ENCODE measurements at regions not wholly inside any gene's neighbourhood (a gene's known extent, or its start where the extent isn't known, plus 50 kb on each side); places are given as distances from the start of the nearest gene placed in this dataset.
A peak's percentile ranks its signal among the peaks of the same experiment; 100 is the strongest.

GRCh38 chr5:60379907-60380306, 320.1 kb downstream of the DEPDC1B start:
- no peak overlapping the region for H3K27ac ChIP-seq (ENCODE audit: low read depth in 1 of 3, low read length in 2 of 3)

GRCh38 chr5:60377826-60378225, 322.1 kb downstream of the DEPDC1B start:
- no peaks in the 10 kb centered on the region for H3K36me3 ChIP-seq (ENCODE audit: control insufficient read depth in 3 of 3, insufficient read depth in 2 of 3, low read depth in 1 of 3, low read length in 3 of 3)

More at GRCh38 chr5:60379907-60380306, 320.1 kb downstream of the DEPDC1B start:
- Histone ChIP-seq H3K4me3 (ENCODE audit: low read depth in 1 of 3, low read length in 3 of 3) (no peak overlapping the region), H3K4me1 (ENCODE audit: control insufficient read depth in 3 of 3, insufficient read depth in 2 of 3, low read depth in 1 of 3, low read length in 2 of 3) (no peaks in the 10 kb centered on the region), H3K27me3 (ENCODE audit: control insufficient read depth in 3 of 3, insufficient read depth in 3 of 3, low read length in 3 of 3) (no peaks in the 10 kb centered on the region), H3K36me3 (ENCODE audit: control insufficient read depth in 3 of 3, insufficient read depth in 2 of 3, low read depth in 1 of 3, low read length in 3 of 3) (no peaks in the 10 kb centered on the region), H3K9me3 (ENCODE audit: control insufficient read depth in 2 of 2, insufficient read depth in 1 of 2, low read depth in 1 of 2, low read length in 1 of 2) (no peaks in the 10 kb centered on the region)
- no peak for DNase-seq
- FAIRE-seq = no peak
- 91 to 95% (median 92%) methylated on average over 4 of the region's 4 CpGs for WGBS, 3 donors

GRCh38 chr5:60376860-60377259, 323.1 kb downstream of the DEPDC1B start:
- 76 to 93% (median 92%) methylated on average over 4 of the region's 4 CpGs for WGBS, 3 donors
- peaks cover 0 to 2% (median 0%) of the 10 kb centered on the region in 3 donors for H3K4me1 ChIP-seq (ENCODE audit: control insufficient read depth in 3 of 3, insufficient read depth in 2 of 3, low read depth in 1 of 3, low read length in 2 of 3)
- H3K9me3 ChIP-seq (ENCODE audit: control insufficient read depth in 2 of 2, insufficient read depth in 1 of 2, low read depth in 1 of 2, low read length in 1 of 2) = no peaks in the 10 kb centered on the region
- DNase-seq (no peak), FAIRE-seq (no peak)
- no peak overlapping the region for H3K27ac ChIP-seq (ENCODE audit: low read depth in 1 of 3, low read length in 2 of 3)
- H3K36me3 ChIP-seq (ENCODE audit: control insufficient read depth in 3 of 3, insufficient read depth in 2 of 3, low read depth in 1 of 3, low read length in 3 of 3) = no peaks in the 10 kb centered on the region
- no peaks in the 10 kb centered on the region for H3K27me3 ChIP-seq (ENCODE audit: control insufficient read depth in 3 of 3, insufficient read depth in 3 of 3, low read length in 3 of 3)
- H3K4me3 ChIP-seq (ENCODE audit: low read depth in 1 of 3, low read length in 3 of 3) = no peak overlapping the region

More at GRCh38 chr5:60377826-60378225, 322.1 kb downstream of the DEPDC1B start:
- Histone ChIP-seq H3K27ac (ENCODE audit: low read depth in 1 of 3, low read length in 2 of 3) (no peak overlapping the region), H3K4me1 (ENCODE audit: control insufficient read depth in 3 of 3, insufficient read depth in 2 of 3, low read depth in 1 of 3, low read length in 2 of 3) (no peaks in the 10 kb centered on the region), H3K27me3 (ENCODE audit: control insufficient read depth in 3 of 3, insufficient read depth in 3 of 3, low read length in 3 of 3) (no peaks in the 10 kb centered on the region), H3K9me3 (ENCODE audit: control insufficient read depth in 2 of 2, insufficient read depth in 1 of 2, low read depth in 1 of 2, low read length in 1 of 2) (no peaks in the 10 kb centered on the region), H3K4me3 (ENCODE audit: low read depth in 1 of 3, low read length in 3 of 3) (no peak overlapping the region)
- DNase-seq (no peak), FAIRE-seq (no peak)
- WGBS, 3 donors = 93 to 97% (median 97%) methylated on average over 1 of the region's 1 CpG

GRCh38 chr5:60374409-60374808, 325.6 kb downstream of the DEPDC1B start:
- FAIRE-seq (no peak), DNase-seq (no peak)
- Histone ChIP-seq H3K4me3 (ENCODE audit: low read depth in 1 of 3, low read length in 3 of 3) (no peak overlapping the region), H3K27me3 (ENCODE audit: control insufficient read depth in 3 of 3, insufficient read depth in 3 of 3, low read length in 3 of 3) (no peaks in the 10 kb centered on the region), H3K27ac (ENCODE audit: low read depth in 1 of 3, low read length in 2 of 3) (no peak overlapping the region), H3K4me1 (ENCODE audit: control insufficient read depth in 3 of 3, insufficient read depth in 2 of 3, low read depth in 1 of 3, low read length in 2 of 3) (peaks cover 0 to 2% (median 0%) of the 10 kb centered on the region in 3 donors), H3K9me3 (ENCODE audit: control insufficient read depth in 2 of 2, insufficient read depth in 1 of 2, low read depth in 1 of 2, low read length in 1 of 2) (no peaks in the 10 kb centered on the region), H3K36me3 (ENCODE audit: control insufficient read depth in 3 of 3, insufficient read depth in 2 of 3, low read depth in 1 of 3, low read length in 3 of 3) (no peaks in the 10 kb centered on the region)
- WGBS, 3 donors = 85 to 86% (median 85%) methylated on average over 5 of the region's 5 CpGs

- no peak for FAIRE-seq
- no peak overlapping the region for H3K4me3 ChIP-seq (ENCODE audit: low read depth in 1 of 3, low read length in 3 of 3)
- H3K4me1 ChIP-seq (ENCODE audit: control insufficient read depth in 3 of 3, insufficient read depth in 2 of 3, low read depth in 1 of 3, low read length in 2 of 3) = peaks cover 0 to 2% (median 0%) of the 10 kb centered on the region in 3 donors
- WGBS, 3 donors = 15 to 62% (median 31%) methylated on average over 7 of the region's 7 CpGs
- H3K27me3 ChIP-seq (ENCODE audit: control insufficient read depth in 3 of 3, insufficient read depth in 3 of 3, low read length in 3 of 3) = no peaks in the 10 kb centered on the region
- no peaks in the 10 kb centered on the region for H3K36me3 ChIP-seq (ENCODE audit: control insufficient read depth in 3 of 3, insufficient read depth in 2 of 3, low read depth in 1 of 3, low read length in 3 of 3)
- H3K27ac ChIP-seq (ENCODE audit: low read depth in 1 of 3, low read length in 2 of 3) = no peak overlapping the region
- peak; percentile 31 to 49 for DNase-seq
- no peaks in the 10 kb centered on the region for H3K9me3 ChIP-seq (ENCODE audit: control insufficient read depth in 2 of 2, insufficient read depth in 1 of 2, low read depth in 1 of 2, low read length in 1 of 2)
These were observed 327.2 kb downstream of the DEPDC1B start for GRCh38 chr5:60372786-60373185.

GRCh38 chr5:60371065-60371464, 328.9 kb downstream of the DEPDC1B start:
- WGBS, 3 donors = 71 to 74% (median 71%) methylated on average over 7 of the region's 7 CpGs
- no peak for FAIRE-seq
- no peak overlapping the region for H3K27ac ChIP-seq (ENCODE audit: low read depth in 1 of 3, low read length in 2 of 3)
- H3K4me1 ChIP-seq (ENCODE audit: control insufficient read depth in 3 of 3, insufficient read depth in 2 of 3, low read depth in 1 of 3, low read length in 2 of 3) = peaks cover 0 to 2% (median 0%) of the 10 kb centered on the region in 3 donors
- DNase-seq = no peak
- H3K27me3 ChIP-seq (ENCODE audit: control insufficient read depth in 3 of 3, insufficient read depth in 3 of 3, low read length in 3 of 3) = no peaks in the 10 kb centered on the region
- no peaks in the 10 kb centered on the region for H3K9me3 ChIP-seq (ENCODE audit: control insufficient read depth in 2 of 2, insufficient read depth in 1 of 2, low read depth in 1 of 2, low read length in 1 of 2)
- no peaks in the 10 kb centered on the region for H3K36me3 ChIP-seq (ENCODE audit: control insufficient read depth in 3 of 3, insufficient read depth in 2 of 3, low read depth in 1 of 3, low read length in 3 of 3)
- no peak overlapping the region for H3K4me3 ChIP-seq (ENCODE audit: low read depth in 1 of 3, low read length in 3 of 3)

GRCh38 chr5:60370508-60370907, 329.5 kb downstream of the DEPDC1B start:
- Histone ChIP-seq H3K9me3 (ENCODE audit: control insufficient read depth in 2 of 2, insufficient read depth in 1 of 2, low read depth in 1 of 2, low read length in 1 of 2) (no peaks in the 10 kb centered on the region), H3K4me3 (ENCODE audit: low read depth in 1 of 3, low read length in 3 of 3) (no peak overlapping the region), H3K36me3 (ENCODE audit: control insufficient read depth in 3 of 3, insufficient read depth in 2 of 3, low read depth in 1 of 3, low read length in 3 of 3) (no peaks in the 10 kb centered on the region), H3K27ac (ENCODE audit: low read depth in 1 of 3, low read length in 2 of 3) (no peak overlapping the region), H3K4me1 (ENCODE audit: control insufficient read depth in 3 of 3, insufficient read depth in 2 of 3, low read depth in 1 of 3, low read length in 2 of 3) (peaks cover 0 to 2% (median 0%) of the 10 kb centered on the region in 3 donors), H3K27me3 (ENCODE audit: control insufficient read depth in 3 of 3, insufficient read depth in 3 of 3, low read length in 3 of 3) (no peaks in the 10 kb centered on the region)
- FAIRE-seq = no peak
- 71 to 89% (median 89%) methylated on average over 5 of the region's 5 CpGs for WGBS, 3 donors
- no peak for DNase-seq

GRCh38 chr5:60369391-60369790, 330.6 kb downstream of the DEPDC1B start:
- 95 to 98% (median 97%) methylated on average over 4 of the region's 4 CpGs for WGBS, 3 donors
- Histone ChIP-seq H3K9me3 (ENCODE audit: control insufficient read depth in 2 of 2, insufficient read depth in 1 of 2, low read depth in 1 of 2, low read length in 1 of 2) (no peaks in the 10 kb centered on the region), H3K4me1 (ENCODE audit: control insufficient read depth in 3 of 3, insufficient read depth in 2 of 3, low read depth in 1 of 3, low read length in 2 of 3) (peaks cover 0 to 2% (median 0%) of the 10 kb centered on the region in 3 donors), H3K27me3 (ENCODE audit: control insufficient read depth in 3 of 3, insufficient read depth in 3 of 3, low read length in 3 of 3) (no peaks in the 10 kb centered on the region), H3K36me3 (ENCODE audit: control insufficient read depth in 3 of 3, insufficient read depth in 2 of 3, low read depth in 1 of 3, low read length in 3 of 3) (no peaks in the 10 kb centered on the region), H3K27ac (ENCODE audit: low read depth in 1 of 3, low read length in 2 of 3) (no peak overlapping the region), H3K4me3 (ENCODE audit: low read depth in 1 of 3, low read length in 3 of 3) (no peak overlapping the region)
- FAIRE-seq = no peak
- DNase-seq = no peak

GRCh38 chr5:60368100-60368499, 331.9 kb downstream of the DEPDC1B start:
- FAIRE-seq = no peak
- no peaks in the 10 kb centered on the region for H3K36me3 ChIP-seq (ENCODE audit: control insufficient read depth in 3 of 3, insufficient read depth in 2 of 3, low read depth in 1 of 3, low read length in 3 of 3)

More at GRCh38 chr5:60368100-60368499, 331.9 kb downstream of the DEPDC1B start:
- WGBS, 3 donors = 88 to 93% (median 89%) methylated on average over 5 of the region's 5 CpGs
- Histone ChIP-seq H3K27ac (ENCODE audit: low read depth in 1 of 3, low read length in 2 of 3) (no peak overlapping the region), H3K4me1 (ENCODE audit: control insufficient read depth in 3 of 3, insufficient read depth in 2 of 3, low read depth in 1 of 3, low read length in 2 of 3) (peaks cover 0 to 2% (median 0%) of the 10 kb centered on the region in 3 donors), H3K4me3 (ENCODE audit: low read depth in 1 of 3, low read length in 3 of 3) (no peak overlapping the region), H3K27me3 (ENCODE audit: control insufficient read depth in 3 of 3, insufficient read depth in 3 of 3, low read length in 3 of 3) (no peaks in the 10 kb centered on the region), H3K9me3 (ENCODE audit: control insufficient read depth in 2 of 2, insufficient read depth in 1 of 2, low read depth in 1 of 2, low read length in 1 of 2) (no peaks in the 10 kb centered on the region)
- no peak for DNase-seq

All from small intestine (tissue), 7 donors.